ENCODE measurements at regions not wholly inside any gene's neighbourhood (a gene's known extent, or its start where the extent isn't known, plus 50 kb on each side); places are given as distances from the start of the nearest gene placed in this dataset.
"Not testable (repeated sequence)": the region's sequence is repeated elsewhere in the genome, so short reads cannot be mapped to it uniquely, and the experiment has no call there.

- DNase-seq (ENCODE audit: low read depth in 2 of 2) = not testable (repeated sequence)
Measured at GRCh38 chr18:38489721-38490120, 924.1 kb upstream of the CELF4 start.

DNA sequence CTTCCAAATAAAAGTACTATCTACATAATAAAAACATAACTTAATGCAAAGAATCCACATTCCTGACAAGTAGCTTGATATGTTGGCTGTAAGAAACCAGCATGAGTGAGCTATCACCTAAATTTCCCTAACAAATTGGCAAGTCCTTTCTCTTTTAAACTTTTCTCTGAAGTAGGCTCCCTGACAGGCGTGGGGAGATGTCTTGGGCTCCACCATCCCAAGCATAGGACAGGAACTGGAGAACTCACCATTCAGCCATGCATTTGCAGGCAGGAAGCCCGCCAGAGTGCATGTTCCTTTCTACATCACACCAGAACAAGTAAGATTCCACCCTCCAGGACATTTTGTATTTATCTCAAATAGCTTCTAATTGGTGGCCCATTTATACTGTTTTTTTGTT lies 921.9 kb upstream of the CELF4 start:
- DNase-seq (ENCODE audit: low read depth in 2 of 2) = no peak

DNA sequence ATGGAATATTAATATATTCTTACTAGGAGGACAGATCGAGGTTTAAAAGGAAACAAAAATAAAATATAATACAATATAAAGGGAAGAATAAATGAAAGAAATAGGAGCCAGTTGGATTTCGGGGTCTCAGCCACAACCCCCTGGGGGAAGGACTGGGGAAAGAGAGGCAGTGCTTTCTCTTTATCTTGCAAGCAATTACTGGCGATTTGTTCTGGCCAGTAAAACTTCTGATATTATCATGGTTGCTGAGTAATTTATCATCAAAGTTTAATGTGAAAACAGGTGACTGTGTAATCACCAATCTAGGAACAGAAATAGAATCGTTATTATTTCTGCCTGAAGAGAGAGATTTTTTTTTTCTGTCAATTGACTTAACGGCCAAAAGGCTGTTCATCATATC lies 917.7 kb upstream of the CELF4 start:
- no peak for DNase-seq (ENCODE audit: low read depth in 2 of 2)

- DNase-seq (ENCODE audit: low read depth in 2 of 2) = no peak
Measured at GRCh38 chr18:38481576-38481975, 916.0 kb upstream of the CELF4 start.

- no peak for DNase-seq (ENCODE audit: low read depth in 2 of 2)
Measured at GRCh38 chr18:38475686-38476085, 910.1 kb upstream of the CELF4 start.

GRCh38 chr18:38473535-38473934 lies 907.9 kb upstream of the CELF4 start:
- no peak for DNase-seq (ENCODE audit: low read depth in 2 of 2)

DNA sequence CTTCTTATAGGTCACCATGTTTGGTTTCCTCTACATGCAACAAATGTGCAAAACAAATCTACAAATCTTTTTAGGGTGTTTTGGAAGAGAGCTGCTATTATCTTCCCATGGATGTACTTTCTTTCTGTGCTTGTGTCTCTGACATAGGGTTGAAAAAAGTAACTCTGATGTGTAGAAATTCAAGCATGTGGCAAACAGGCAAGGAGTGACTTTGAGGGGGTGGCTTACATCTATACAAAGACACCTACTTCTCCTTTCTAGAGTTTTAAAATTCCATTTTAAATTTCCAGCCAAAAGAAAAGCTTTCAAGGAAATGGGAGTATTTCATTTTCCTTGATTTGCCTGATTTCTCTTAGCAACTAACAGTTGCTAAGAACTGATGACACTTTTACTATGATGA lies 904.8 kb upstream of the CELF4 start:
- no peak for DNase-seq (ENCODE audit: low read depth in 2 of 2)

GRCh38 chr18:38466426-38466825 lies 900.8 kb upstream of the CELF4 start:
- DNase-seq (ENCODE audit: low read depth in 2 of 2) = no peak

GRCh38 chr18:38464024-38464423 lies 898.4 kb upstream of the CELF4 start:
- no peak for DNase-seq (ENCODE audit: low read depth in 2 of 2)

DNA sequence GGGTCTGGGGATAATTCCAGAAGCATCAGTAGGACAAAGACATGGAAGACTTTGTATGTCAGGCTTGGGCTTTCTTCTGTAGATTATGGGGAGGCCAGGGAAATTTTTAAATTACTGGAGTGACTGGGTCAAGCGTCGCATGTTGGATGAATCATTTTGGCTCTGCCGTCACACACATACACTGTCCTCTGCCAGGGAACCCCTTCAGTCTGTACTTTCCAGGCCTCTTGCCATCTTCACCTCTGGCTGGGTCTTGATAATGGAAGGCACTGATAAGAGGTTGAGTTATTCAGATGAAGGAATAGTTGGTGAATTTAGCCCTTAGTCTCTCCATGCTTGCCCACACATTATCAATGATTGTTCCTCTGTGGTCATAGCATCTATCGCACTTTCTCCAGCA lies 895.1 kb upstream of the CELF4 start:
- DNase-seq (ENCODE audit: low read depth in 2 of 2) = no peak

DNA sequence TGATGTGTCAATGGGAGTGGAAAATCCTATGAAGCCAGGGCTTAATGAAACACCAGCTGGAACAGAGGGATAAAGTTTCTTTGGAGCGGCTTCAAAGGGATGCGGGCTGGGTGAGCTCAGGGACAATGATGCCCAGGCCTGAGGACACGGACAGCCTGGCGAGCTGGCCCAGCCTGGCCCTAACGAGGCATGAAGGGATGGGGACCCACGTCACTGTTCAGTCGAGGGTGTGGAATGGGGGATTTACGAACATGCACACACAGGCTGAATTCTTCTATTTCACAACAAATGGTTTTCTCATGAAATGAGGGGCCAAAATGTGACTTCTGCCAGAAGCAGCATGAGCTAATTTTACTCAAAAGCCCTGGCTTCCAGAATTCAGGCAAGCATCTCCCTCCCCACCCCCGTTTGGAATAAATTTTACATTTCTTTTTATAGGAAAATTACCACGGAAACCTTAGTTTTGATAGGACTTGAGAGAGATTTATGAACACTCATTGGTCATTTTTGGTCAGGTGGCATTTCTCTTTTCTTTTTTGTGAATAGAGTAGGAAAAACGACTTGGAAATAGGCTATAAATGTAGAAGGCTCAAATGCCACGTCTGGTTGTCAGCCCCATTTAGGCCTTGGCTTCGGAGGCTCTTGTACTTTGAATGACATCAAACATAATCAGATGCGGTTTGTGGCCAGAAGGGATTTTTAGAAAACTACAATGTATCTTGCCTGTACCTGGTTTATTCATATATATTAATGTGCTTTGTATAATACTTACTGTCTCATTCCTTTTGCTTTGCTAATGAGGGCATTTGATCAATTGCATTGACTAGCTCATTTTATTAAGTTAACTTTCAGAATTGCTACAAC lies 893.8 kb upstream of the CELF4 start:
- DNase-seq (ENCODE audit: low read depth in 2 of 2) = no peak

GRCh38 chr18:38458698-38459097 lies 893.1 kb upstream of the CELF4 start:
- no peak for DNase-seq (ENCODE audit: low read depth in 2 of 2)

DNA sequence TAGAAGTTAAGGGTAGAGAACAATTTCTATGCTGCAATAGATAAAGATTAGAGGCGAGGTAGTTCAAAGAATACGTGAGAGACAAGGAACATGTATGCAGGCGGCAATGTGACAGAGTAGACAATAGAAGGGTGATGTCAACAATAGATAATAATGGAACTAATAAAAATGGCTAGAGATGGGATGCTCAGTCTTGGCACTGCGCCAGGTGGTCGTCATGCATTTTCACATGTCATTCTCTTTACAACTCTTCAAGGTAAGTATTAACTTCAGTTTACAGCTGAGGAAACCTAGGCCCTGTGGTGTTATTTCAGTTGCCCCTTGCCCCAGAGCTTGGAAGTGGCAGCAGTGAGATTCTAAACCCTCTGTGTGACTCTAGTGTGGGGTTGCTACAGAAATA lies 890.7 kb upstream of the CELF4 start:
- DNase-seq (ENCODE audit: low read depth in 2 of 2) = no peak

DNA sequence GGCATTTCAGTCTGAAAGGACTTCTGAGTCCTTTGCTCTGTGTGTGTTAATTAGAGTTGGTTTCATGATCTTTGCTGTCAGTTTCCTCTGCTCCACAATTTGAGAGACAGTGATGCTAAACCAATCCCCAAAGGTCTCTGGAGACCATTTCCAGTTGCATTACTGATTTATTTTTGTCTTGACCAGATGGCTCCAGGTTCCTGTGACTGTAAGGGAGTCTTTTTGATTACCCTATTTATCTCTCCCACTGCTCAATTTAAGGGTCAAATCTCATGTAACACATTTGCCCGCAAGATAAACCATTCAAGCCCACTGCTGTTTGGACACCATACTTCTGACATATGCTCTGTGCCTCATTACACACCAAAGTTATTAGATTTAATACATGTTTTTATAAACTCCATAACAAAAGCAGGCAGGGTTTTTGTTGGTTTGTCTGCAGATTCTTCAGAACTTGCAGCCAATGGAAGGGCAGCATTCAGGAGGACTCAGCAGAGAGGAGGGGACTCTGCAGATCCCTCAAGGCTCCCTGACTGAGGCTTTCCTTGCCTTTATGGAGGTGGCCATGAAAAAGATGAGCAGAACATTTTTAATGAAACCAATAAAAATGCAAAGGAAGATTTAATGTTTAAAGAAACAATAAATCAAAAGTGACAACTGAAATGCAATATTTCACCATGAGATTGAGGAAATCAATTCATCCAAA lies 889.3 kb upstream of the CELF4 start:
- no peak for DNase-seq (ENCODE audit: low read depth in 2 of 2)

- no peak for DNase-seq (ENCODE audit: low read depth in 2 of 2)
Measured at GRCh38 chr18:38453880-38454279, 888.3 kb upstream of the CELF4 start.

- DNase-seq (ENCODE audit: low read depth in 2 of 2) = no peak
Measured at GRCh38 chr18:38450876-38451275, 885.3 kb upstream of the CELF4 start.

GRCh38 chr18:38445804-38446145 lies 880.2 kb upstream of the CELF4 start:
- no peak for DNase-seq (ENCODE audit: low read depth in 2 of 2)

GRCh38 chr18:38444971-38445803 lies 879.6 kb upstream of the CELF4 start:
- no peak for DNase-seq (ENCODE audit: low read depth in 2 of 2)

- DNase-seq (ENCODE audit: low read depth in 2 of 2) = no peak
Measured at GRCh38 chr18:38427736-38428135, 862.1 kb upstream of the CELF4 start.

- DNase-seq (ENCODE audit: low read depth in 2 of 2) = no peak
Measured at GRCh38 chr18:38427234-38427633, 861.6 kb upstream of the CELF4 start.

GRCh38 chr18:38421872-38422615 lies 856.4 kb upstream of the CELF4 start:
- DNase-seq (ENCODE audit: low read depth in 2 of 2) = no peak

GRCh38 chr18:38421021-38421420 lies 855.4 kb upstream of the CELF4 start:
- DNase-seq (ENCODE audit: low read depth in 2 of 2) = no peak
